Psoas muscle (tissue), 7 donors: ENCODE measurements at regions not wholly inside any gene's neighbourhood (a gene's known extent, or its start where the extent isn't known, plus 50 kb on each side); places are given as distances from the start of the nearest gene placed in this dataset.

Experiments
- ATAC-seq, 4 donors: fragments of 200-7000 bp; cut with Tn5 transposase; one replicate each; pipeline ENCODE4 v1.9.1; 2020; ENCODE audit warnings: moderate library complexity in 3 of 4, mild to moderate bottlenecking in 2 of 4
- DNase-seq, 2 donors: peaks; one replicate each; pipeline ENCODE4 v3.0.0-alpha.2; 2020
- H3K27ac ChIP-seq: fragments of 200-600 bp; one replicate; pipeline ENCODE4 v1.8.0; 2022
- H3K27me3 ChIP-seq, 3 donors: fragments of 200-600 bp in 1 of 3; one replicate each; pipeline versions ENCODE4 v1.6.1 to v1.8.0; 2013 to 2022; ENCODE audit warnings: low read length in 2 of 3, mild to moderate bottlenecking in 2 of 3, moderate library complexity in 1 of 3; ENCODE audit not compliant: insufficient read depth in 3 of 3
- H3K36me3 ChIP-seq, 2 donors: fragments of 200-600 bp in 1 of 2; one replicate each; pipeline versions ENCODE4 v1.6.1 to v1.8.0; 2013 to 2022; ENCODE audit warnings: low read depth in 1 of 2, mild to moderate bottlenecking in 1 of 2, moderate library complexity in 1 of 2; ENCODE audit not compliant: insufficient read depth in 1 of 2
- H3K4me1 ChIP-seq: fragments of 200-600 bp; one replicate; pipeline ENCODE4 v1.8.0; 2022
- H3K4me3 ChIP-seq: fragments of 200-600 bp; one replicate; pipeline ENCODE4 v1.8.0; 2022; ENCODE audit warnings: mild to moderate bottlenecking
- H3K9me3 ChIP-seq: fragments of 200-600 bp; one replicate; pipeline ENCODE4 v1.8.0; 2022
- CTCF ChIP-seq: fragments of 200-600 bp; IDR thresholded peaks from one replicate; pipeline ENCODE4 v1.8.0; 2022; ENCODE audit warnings: antibody characterized with exemption
- WGBS, 3 donors: extraction: QIAGEN DNeasy Blood & Tissue Kit; methylation state at CpG; one replicate each; pipeline versions ENCODE4 v1.1.6 to v1.1.7; 2013; 5-methylcytosine and 5-hydroxymethylcytosine counted together
- intact Hi-C, 2 donors: fragments of 100-400 bp; cut with DNase I; formaldehyde crosslinking; loops; one replicate each; pipeline versions ENCODE4 v1.11.0 to v1.14.2; 2022
- donor health status: healthy with polysubstance abuse.
- donor health status: DM: no; HTN: no; CAD: no; lungs with moderate emphysema.
- donor health status: Bipolar disorder and iron deficiency.
- donor health status: healthy.
- donor health status: DM: yes; HTN: yes; CAD: no.
- donor health status: DM: no; HTN: no; CAD: no.
- donor health status: DM: yes; HTN: yes; CAD: no.

- peaks cover 23% of the 10 kb centered on the region for H3K4me1 ChIP-seq
- no peaks in the 10 kb centered on the region for H3K27me3 ChIP-seq
- no peaks in the 10 kb centered on the region for H3K36me3 ChIP-seq
- TF ChIP-seq CTCF, result no peak
- H3K27ac ChIP-seq, result peak overlapping the region; percentile 86
- 83 to 86% (median 83%) methylated on average over 4 of the region's 4 CpGs for WGBS, 3 donors
- ATAC-seq (no peak), DNase-seq (no peak)
- intact Hi-C loops, result loop anchor here in 1 of 2 donors (10.0 kb wide), 1 partner anchor 355 kb away; no protein-coding TSS in a partner anchor
- no peaks in the 10 kb centered on the region for H3K9me3 ChIP-seq
- no peak overlapping the region for H3K4me3 ChIP-seq
Measured at GRCh38 chr1:214229736-214230135, 51.2 kb upstream of the SMYD2 start.
